ENCODE measurements at regions not wholly inside any gene's neighbourhood (a gene's known extent, or its start where the extent isn't known, plus 50 kb on each side); places are given as distances from the start of the nearest gene placed in this dataset.

DNA sequence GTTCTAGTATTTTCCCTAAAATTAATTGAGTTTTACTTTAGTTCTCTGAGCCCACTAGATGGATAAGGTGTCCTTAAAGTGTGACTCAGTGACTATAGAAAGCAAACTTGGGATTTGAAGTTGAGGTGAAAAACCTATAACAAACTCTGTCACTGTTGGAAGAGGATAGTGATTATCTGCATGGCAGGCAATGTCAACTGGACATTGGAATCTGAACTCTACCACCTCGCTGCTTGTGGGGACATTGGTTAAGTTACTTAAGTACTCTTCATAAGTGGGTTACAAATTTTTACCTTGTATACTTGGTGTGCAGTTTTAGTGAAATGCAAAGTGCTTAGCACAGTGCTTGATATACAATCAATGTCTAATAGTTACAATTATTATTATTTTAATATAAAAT is 87.9 kb upstream of the B3GAT2 start:
- TF ChIP-seq, protein P1, sequence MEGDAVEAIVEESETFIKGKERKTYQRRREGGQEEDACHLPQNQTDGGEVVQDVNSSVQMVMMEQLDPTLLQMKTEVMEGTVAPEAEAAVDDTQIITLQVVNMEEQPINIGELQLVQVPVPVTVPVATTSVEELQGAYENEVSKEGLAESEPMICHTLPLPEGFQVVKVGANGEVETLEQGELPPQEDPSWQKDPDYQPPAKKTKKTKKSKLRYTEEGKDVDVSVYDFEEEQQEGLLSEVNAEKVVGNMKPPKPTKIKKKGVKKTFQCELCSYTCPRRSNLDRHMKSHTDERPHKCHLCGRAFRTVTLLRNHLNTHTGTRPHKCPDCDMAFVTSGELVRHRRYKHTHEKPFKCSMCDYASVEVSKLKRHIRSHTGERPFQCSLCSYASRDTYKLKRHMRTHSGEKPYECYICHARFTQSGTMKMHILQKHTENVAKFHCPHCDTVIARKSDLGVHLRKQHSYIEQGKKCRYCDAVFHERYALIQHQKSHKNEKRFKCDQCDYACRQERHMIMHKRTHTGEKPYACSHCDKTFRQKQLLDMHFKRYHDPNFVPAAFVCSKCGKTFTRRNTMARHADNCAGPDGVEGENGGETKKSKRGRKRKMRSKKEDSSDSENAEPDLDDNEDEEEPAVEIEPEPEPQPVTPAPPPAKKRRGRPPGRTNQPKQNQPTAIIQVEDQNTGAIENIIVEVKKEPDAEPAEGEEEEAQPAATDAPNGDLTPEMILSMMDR (IDR thresholded peaks at IDR 0.05), result no peak
- no peak for TF ChIP-seq POLR2A (IDR thresholded peaks at IDR 0.05)

Data from adrenal gland (tissue), 5 donors.